ENCODE measurements at regions not wholly inside any gene's neighbourhood (a gene's known extent, or its start where the extent isn't known, plus 50 kb on each side); places are given as distances from the start of the nearest gene placed in this dataset.
A peak's percentile ranks its signal among the peaks of the same experiment; 100 is the strongest.

GRCh38 chr9:22331533-22331932 is 115.1 kb upstream of the DMRTA1 start:
- H4K20me1 ChIP-seq (ENCODE audit: control insufficient read depth, extremely low read depth, insufficient read depth, low read length): no peaks in the 10 kb centered on the region
- no peaks in the 10 kb centered on the region for H3K4me1 ChIP-seq (ENCODE audit: control insufficient read depth, extremely low read depth, insufficient read depth, low read length)
- no peaks in the 10 kb centered on the region for H3K36me3 ChIP-seq (ENCODE audit: control insufficient read depth, insufficient read depth, low read length)
- no peak overlapping the region for H3K27ac ChIP-seq (ENCODE audit: insufficient read depth, low read length)
- H3K4me3 ChIP-seq (replicated peaks in 1 of 4; ENCODE audit: control extremely low read depth in 1 of 4, insufficient read depth in 1 of 4, low read depth in 3 of 4, low read length in 4 of 4): no peak overlapping the region
- H3K79me2 ChIP-seq (ENCODE audit: control insufficient read depth, insufficient read depth, low read length): no peaks in the 10 kb centered on the region
- H3K4me2 ChIP-seq (ENCODE audit: extremely low read depth, insufficient read depth, low read length): no peak overlapping the region
- no peak overlapping the region for H3K9ac ChIP-seq (ENCODE audit: insufficient read depth, low read length)
- no peaks in the 10 kb centered on the region for H3K9me3 ChIP-seq (ENCODE audit: control insufficient read depth, insufficient read depth, low read depth, low read length)
- no peak overlapping the region for H2AFZ ChIP-seq (ENCODE audit: low read length)
- no peak for TF ChIP-seq CTCF (conservative IDR thresholded peaks at IDR 0.05 in 1 of 2, IDR thresholded peaks at IDR 0.05 in 1 of 2; ENCODE audit: low read depth in 1 of 2, low read length in 2 of 2)
- TF ChIP-seq EZH2 (IDR thresholded peaks at IDR 0.05; ENCODE audit: low read length, missing control alignments): no peak
- no peak for DNase-seq (ENCODE audit: low read depth in 2 of 2)
- no peaks in the 10 kb centered on the region for H3K27me3 ChIP-seq (ENCODE audit: control insufficient read depth, insufficient read depth, low read length)

- no peak overlapping the region for H3K9ac ChIP-seq (ENCODE audit: insufficient read depth, low read length)
- peak in 1 of 2 donors; percentile 11 for DNase-seq (ENCODE audit: low read depth in 2 of 2)
- no peak overlapping the region for H2AFZ ChIP-seq (ENCODE audit: low read length)
- H3K27ac ChIP-seq (ENCODE audit: insufficient read depth, low read length): no peak overlapping the region
- H3K4me3 ChIP-seq (replicated peaks in 1 of 4; ENCODE audit: control extremely low read depth in 1 of 4, insufficient read depth in 1 of 4, low read depth in 3 of 4, low read length in 4 of 4): no peak overlapping the region
- no peak overlapping the region for H3K4me2 ChIP-seq (ENCODE audit: extremely low read depth, insufficient read depth, low read length)
- no peaks in the 10 kb centered on the region for H4K20me1 ChIP-seq (ENCODE audit: control insufficient read depth, extremely low read depth, insufficient read depth, low read length)
- no peaks in the 10 kb centered on the region for H3K9me3 ChIP-seq (ENCODE audit: control insufficient read depth, insufficient read depth, low read depth, low read length)
- H3K79me2 ChIP-seq (ENCODE audit: control insufficient read depth, insufficient read depth, low read length): no peaks in the 10 kb centered on the region
- TF ChIP-seq CTCF (conservative IDR thresholded peaks at IDR 0.05 in 1 of 2, IDR thresholded peaks at IDR 0.05 in 1 of 2; ENCODE audit: low read depth in 1 of 2, low read length in 2 of 2) (no peak), EZH2 (IDR thresholded peaks at IDR 0.05; ENCODE audit: low read length, missing control alignments) (no peak)
- no peaks in the 10 kb centered on the region for H3K36me3 ChIP-seq (ENCODE audit: control insufficient read depth, insufficient read depth, low read length)
- no peaks in the 10 kb centered on the region for H3K4me1 ChIP-seq (ENCODE audit: control insufficient read depth, extremely low read depth, insufficient read depth, low read length)
- no peaks in the 10 kb centered on the region for H3K27me3 ChIP-seq (ENCODE audit: control insufficient read depth, insufficient read depth, low read length)
Measured at GRCh38 chr9:22332202-22332601, 114.4 kb upstream of the DMRTA1 start.

- Histone ChIP-seq H4K20me1 (ENCODE audit: control insufficient read depth, extremely low read depth, insufficient read depth, low read length) (no peaks in the 10 kb centered on the region), H3K4me2 (ENCODE audit: extremely low read depth, insufficient read depth, low read length) (no peak overlapping the region), H3K4me1 (ENCODE audit: control insufficient read depth, extremely low read depth, insufficient read depth, low read length) (no peaks in the 10 kb centered on the region), H3K36me3 (ENCODE audit: control insufficient read depth, insufficient read depth, low read length) (no peaks in the 10 kb centered on the region), H3K9ac (ENCODE audit: insufficient read depth, low read length) (no peak overlapping the region), H3K9me3 (ENCODE audit: control insufficient read depth, insufficient read depth, low read depth, low read length) (no peaks in the 10 kb centered on the region), H2AFZ (ENCODE audit: low read length) (no peak overlapping the region), H3K79me2 (ENCODE audit: control insufficient read depth, insufficient read depth, low read length) (no peaks in the 10 kb centered on the region), H3K27ac (ENCODE audit: insufficient read depth, low read length) (no peak overlapping the region), H3K27me3 (ENCODE audit: control insufficient read depth, insufficient read depth, low read length) (no peaks in the 10 kb centered on the region), H3K4me3 (replicated peaks in 1 of 4; ENCODE audit: control extremely low read depth in 1 of 4, insufficient read depth in 1 of 4, low read depth in 3 of 4, low read length in 4 of 4) (no peak overlapping the region)
- peak in 1 of 2 donors; percentile 33 for DNase-seq (ENCODE audit: low read depth in 2 of 2)
- TF ChIP-seq CTCF (conservative IDR thresholded peaks at IDR 0.05 in 1 of 2, IDR thresholded peaks at IDR 0.05 in 1 of 2; ENCODE audit: low read depth in 1 of 2, low read length in 2 of 2) (no peak), EZH2 (IDR thresholded peaks at IDR 0.05; ENCODE audit: low read length, missing control alignments) (no peak)
Measured at GRCh38 chr9:22337261-22337660, 109.4 kb upstream of the DMRTA1 start.

Measured in fibroblast of lung (primary cell).